Kidney (tissue), 13 donors: ENCODE measurements at regions not wholly inside any gene's neighbourhood (a gene's known extent, or its start where the extent isn't known, plus 50 kb on each side); places are given as distances from the start of the nearest gene placed in this dataset.

Experiments
- DNase-seq, 5 donors: peaks; one replicate each; pipeline ENCODE4 v3.0.0-alpha.2; 2013 to 2020
- FAIRE-seq: peaks from 2 replicates; lab custom pipeline; 2012; peaks lifted over from hg19 to GRCh38; lab: Jason Lieb, UNC
- H3K27ac ChIP-seq, 2 donors: one replicate each; pipeline ENCODE4 v1.7.0; 2013; ENCODE audit warnings: low read depth in 2 of 2, low read length in 2 of 2, inconsistent platforms in 1 of 2
- H3K27me3 ChIP-seq: one replicate; pipeline ENCODE4 v1.7.1; 2013; ENCODE audit warnings: low read length, inconsistent platforms; ENCODE audit not compliant: control insufficient read depth, insufficient read depth
- H3K36me3 ChIP-seq, 3 donors: one replicate each; pipeline versions ENCODE4 v1.7.0 to v1.7.1; 2013; ENCODE audit warnings: low read length in 3 of 3, control low read depth in 1 of 3, inconsistent platforms in 1 of 3; ENCODE audit not compliant: insufficient read depth in 3 of 3, control insufficient read depth in 2 of 3
- H3K4me1 ChIP-seq, 3 donors: one replicate each; pipeline versions ENCODE4 v1.7.0 to v1.7.1; 2013; ENCODE audit warnings: low read length in 3 of 3, inconsistent platforms in 1 of 3, low read depth in 1 of 3; ENCODE audit not compliant: control insufficient read depth in 2 of 3, insufficient read depth in 2 of 3
- H3K4me3 ChIP-seq, 3 donors: one replicate each; pipeline versions ENCODE4 v1.7.0 to v1.8.1; 2013; ENCODE audit warnings: low read length in 3 of 3, control low read depth in 1 of 3, inconsistent platforms in 1 of 3
- H3K9ac ChIP-seq, 3 donors: one replicate each; pipeline versions ENCODE4 v1.7.0 to v1.7.1; 2013; ENCODE audit warnings: low read length in 3 of 3, control low read depth in 1 of 3, inconsistent platforms in 1 of 3
- H3K9me3 ChIP-seq, 3 donors: one replicate each; pipeline versions ENCODE4 v1.7.0 to v1.7.1; 2013; ENCODE audit warnings: low read length in 3 of 3, control low read depth in 1 of 3, inconsistent platforms in 1 of 3; ENCODE audit not compliant: control insufficient read depth in 2 of 3, insufficient read depth in 1 of 3
- intact Hi-C: fragments of 100-400 bp; cut with DNase I; formaldehyde crosslinking; loops from one replicate; pipeline ENCODE4 v1.11.1; 2022
- TF ChIP-seq, protein P1 (sequence below): IDR thresholded peaks from 3 replicates; pipeline ENCODE4 v1.5.1; 2012; ENCODE audit warnings: mild to moderate bottlenecking, moderate library complexity, borderline replicate concordance; ENCODE audit not compliant: insufficient read depth; ENCODE audit errors: extremely low read depth
- donor health status: control.
- donor health status: control.
- donor health status: control.
- donor health status: control.
- donor health status: control.
- donor health status: DM: yes; HTN: yes; CAD: no.
- donor health status: Normal renal cell carcinoma (clear cell type).

DNA sequence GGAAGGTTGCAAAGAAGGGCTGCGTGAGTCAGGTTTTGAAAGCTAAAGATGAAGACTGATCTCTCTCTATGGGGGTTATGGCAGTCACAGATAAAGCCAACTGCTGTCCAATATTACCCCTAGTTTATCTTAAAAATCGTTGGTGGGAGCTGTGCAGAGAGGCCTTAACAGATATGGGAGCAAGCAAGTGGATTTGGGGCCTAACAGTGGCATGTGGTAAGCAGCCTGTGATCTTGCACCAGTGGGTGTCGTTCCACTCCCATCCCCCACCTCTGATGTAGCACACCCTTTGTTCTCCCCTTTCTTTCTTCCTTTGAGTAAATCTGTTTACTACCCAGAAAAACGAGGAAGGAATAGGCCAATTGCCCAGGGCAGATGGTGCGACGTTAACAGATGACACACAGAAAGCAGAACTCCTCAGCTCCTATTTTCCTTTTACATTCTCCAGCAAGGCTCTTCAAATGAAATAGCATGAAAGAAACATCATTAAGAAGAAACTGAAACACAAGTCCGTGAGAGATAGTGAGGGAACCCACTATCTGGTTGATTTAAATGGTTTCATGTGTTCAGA, 274.1 kb upstream of the CITED2 start:
- FAIRE-seq (no peak), DNase-seq (no peak)
- intact Hi-C loops: no loop called here
- Histone ChIP-seq H3K36me3 (no peaks in the 10 kb centered on the region), H3K4me3 (no peak overlapping the region), H3K9ac (no peak overlapping the region), H3K9me3 (no peaks in the 10 kb centered on the region), H3K27me3 (no peaks in the 10 kb centered on the region), H3K27ac (no peak overlapping the region), H3K4me1 (no peaks in the 10 kb centered on the region)
- TF ChIP-seq, protein P1, sequence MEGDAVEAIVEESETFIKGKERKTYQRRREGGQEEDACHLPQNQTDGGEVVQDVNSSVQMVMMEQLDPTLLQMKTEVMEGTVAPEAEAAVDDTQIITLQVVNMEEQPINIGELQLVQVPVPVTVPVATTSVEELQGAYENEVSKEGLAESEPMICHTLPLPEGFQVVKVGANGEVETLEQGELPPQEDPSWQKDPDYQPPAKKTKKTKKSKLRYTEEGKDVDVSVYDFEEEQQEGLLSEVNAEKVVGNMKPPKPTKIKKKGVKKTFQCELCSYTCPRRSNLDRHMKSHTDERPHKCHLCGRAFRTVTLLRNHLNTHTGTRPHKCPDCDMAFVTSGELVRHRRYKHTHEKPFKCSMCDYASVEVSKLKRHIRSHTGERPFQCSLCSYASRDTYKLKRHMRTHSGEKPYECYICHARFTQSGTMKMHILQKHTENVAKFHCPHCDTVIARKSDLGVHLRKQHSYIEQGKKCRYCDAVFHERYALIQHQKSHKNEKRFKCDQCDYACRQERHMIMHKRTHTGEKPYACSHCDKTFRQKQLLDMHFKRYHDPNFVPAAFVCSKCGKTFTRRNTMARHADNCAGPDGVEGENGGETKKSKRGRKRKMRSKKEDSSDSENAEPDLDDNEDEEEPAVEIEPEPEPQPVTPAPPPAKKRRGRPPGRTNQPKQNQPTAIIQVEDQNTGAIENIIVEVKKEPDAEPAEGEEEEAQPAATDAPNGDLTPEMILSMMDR: no peak

DNA sequence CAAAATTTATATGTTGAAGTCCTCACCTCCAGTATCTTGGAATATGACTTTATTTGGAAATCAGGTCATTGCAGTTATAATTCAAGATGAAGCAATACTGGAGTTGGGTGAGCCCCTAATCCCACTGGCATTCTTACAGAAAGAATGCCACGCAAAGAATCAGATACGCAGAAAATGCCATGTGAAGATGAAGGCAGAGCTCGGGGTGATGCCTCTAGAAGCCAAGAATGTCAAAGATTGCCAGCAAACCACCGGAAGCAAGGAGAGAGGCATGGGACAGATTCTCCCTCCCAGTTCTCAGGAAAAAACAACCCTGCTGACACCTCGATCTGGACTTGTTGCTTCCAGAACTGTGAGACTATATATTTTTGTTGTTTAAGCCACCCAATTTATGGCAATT, 273.4 kb upstream of the CITED2 start:
- no peak overlapping the region for H3K9ac ChIP-seq
- no peaks in the 10 kb centered on the region for H3K36me3 ChIP-seq
- no peaks in the 10 kb centered on the region for H3K27me3 ChIP-seq
- intact Hi-C loops: no loop called here
- H3K9me3 ChIP-seq: no peaks in the 10 kb centered on the region
- no peak overlapping the region for H3K27ac ChIP-seq
- no peak overlapping the region for H3K4me3 ChIP-seq
- no peaks in the 10 kb centered on the region for H3K4me1 ChIP-seq
- DNase-seq (no peak), FAIRE-seq (no peak)
- TF ChIP-seq, protein P1: no peak

DNA sequence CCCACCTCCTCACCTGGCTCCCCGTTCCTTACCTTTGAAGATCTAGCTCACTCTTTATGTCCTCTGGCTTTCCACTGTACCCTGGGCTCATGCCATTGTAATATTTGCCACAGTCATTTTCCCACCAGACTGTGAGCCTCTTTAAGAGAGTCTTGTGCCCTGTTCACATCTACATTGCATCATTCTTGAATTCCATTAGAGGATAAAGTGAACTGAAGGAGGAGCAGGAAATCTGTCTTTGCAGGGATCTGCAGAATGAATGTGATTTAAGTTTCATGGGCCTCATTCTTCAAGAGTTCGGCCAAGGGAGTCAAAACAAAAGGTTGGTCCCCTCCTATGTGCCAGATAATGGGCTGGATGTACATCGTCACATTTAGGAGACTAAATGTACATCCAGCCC, 272.6 kb upstream of the CITED2 start:
- Histone ChIP-seq H3K4me1 (no peaks in the 10 kb centered on the region), H3K9me3 (no peaks in the 10 kb centered on the region), H3K36me3 (no peaks in the 10 kb centered on the region), H3K9ac (no peak overlapping the region), H3K4me3 (no peak overlapping the region), H3K27ac (no peak overlapping the region), H3K27me3 (no peaks in the 10 kb centered on the region)
- DNase-seq (no peak), FAIRE-seq (no peak)
- intact Hi-C loops: no loop called here
- TF ChIP-seq, protein P1: no peak

DNA sequence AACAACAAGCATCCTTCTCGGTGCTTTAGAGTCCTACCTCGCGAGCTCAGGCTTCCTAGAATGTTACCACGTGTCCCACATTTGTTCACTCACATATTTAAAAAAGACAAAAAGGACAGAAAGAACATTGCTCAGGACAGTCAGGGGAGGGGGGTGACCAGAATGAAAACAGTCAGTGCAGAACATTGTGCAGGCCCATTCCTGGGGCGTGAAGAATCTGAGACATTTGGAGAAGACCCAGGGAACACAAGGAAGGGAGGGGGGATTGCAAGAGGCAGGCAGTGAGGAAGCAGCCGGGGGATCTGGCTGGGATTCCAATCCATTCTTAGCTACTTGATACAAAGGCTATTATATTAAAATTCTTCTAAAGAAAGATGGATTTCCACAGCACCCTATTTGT, 270.4 kb upstream of the CITED2 start:
- no peak for DNase-seq
- intact Hi-C loops: no loop called here

More for the DNA sequence above, 270.4 kb upstream of the CITED2 start:
- Histone ChIP-seq H3K27ac (no peak overlapping the region), H3K9ac (no peak overlapping the region), H3K4me3 (no peak overlapping the region), H3K9me3 (no peaks in the 10 kb centered on the region), H3K27me3 (no peaks in the 10 kb centered on the region), H3K36me3 (no peaks in the 10 kb centered on the region), H3K4me1 (no peaks in the 10 kb centered on the region)
- TF ChIP-seq, protein P1: no peak
- no peak for FAIRE-seq
